HG03460 (cell line): ENCODE measurements at regions not wholly inside any gene's neighbourhood (a gene's known extent, or its start where the extent isn't known, plus 50 kb on each side); places are given as distances from the start of the nearest gene placed in this dataset.
"Not testable (repeated sequence)": the region's sequence is repeated elsewhere in the genome, so short reads cannot be mapped to it uniquely, and the experiment has no call there.

ENCODE experiments used
- ATAC-seq: cut with Tn5 transposase; IDR thresholded peaks from one replicate; pipeline ENCODE4 v1.9.1; 2021; ENCODE audit not compliant: unreplicated experiment

GRCh38 chr12:27133022-27133590, 50.7 kb upstream of the C12orf71 start:
- ATAC-seq = no peak

- no peak for ATAC-seq
Measured at GRCh38 chr12:27140478-27140969, 58.1 kb upstream of the C12orf71 start.

- no peak for ATAC-seq
Measured at GRCh38 chr12:27142101-27142721, 59.8 kb upstream of the C12orf71 start.

GRCh38 chr12:27143256-27144069, 61.1 kb upstream of the C12orf71 start:
- ATAC-seq = no peak

- ATAC-seq = peak; percentile 68
Measured at GRCh38 chr12:27145725-27146124, 63.3 kb upstream of the C12orf71 start.

- no peak for ATAC-seq
Measured at GRCh38 chr12:27148373-27148772, 66.0 kb upstream of the C12orf71 start.

- no peak for ATAC-seq
Measured at GRCh38 chr12:27148791-27149190, 66.4 kb upstream of the C12orf71 start.

GRCh38 chr12:27151479-27151878, 69.1 kb upstream of the C12orf71 start:
- ATAC-seq = no peak

GRCh38 chr12:27158297-27158696, 75.9 kb upstream of the C12orf71 start:
- ATAC-seq = no peak

GRCh38 chr12:27161458-27162228, 79.3 kb upstream of the C12orf71 start:
- peak; percentile 64 for ATAC-seq

- no peak for ATAC-seq
Measured at GRCh38 chr12:27162229-27162537, 79.8 kb upstream of the C12orf71 start.

GRCh38 chr12:27163048-27163715, 80.8 kb upstream of the C12orf71 start:
- no peak for ATAC-seq

- no peak for ATAC-seq
Measured at GRCh38 chr12:27163894-27164293, 80.2 kb upstream of the STK38L start.

- ATAC-seq = no peak
Measured at GRCh38 chr12:27164330-27165040, 79.6 kb upstream of the STK38L start.

- not testable (repeated sequence) for ATAC-seq
Measured at GRCh38 chr12:27165958-27166357, 78.1 kb upstream of the STK38L start.

- ATAC-seq = not testable (repeated sequence)
Measured at GRCh38 chr12:27171494-27171893, 72.6 kb upstream of the STK38L start.

GRCh38 chr12:27176765-27177164, 67.3 kb upstream of the STK38L start:
- no peak for ATAC-seq

GRCh38 chr12:27177706-27178105, 66.4 kb upstream of the STK38L start:
- ATAC-seq = no peak

- no peak for ATAC-seq
Measured at GRCh38 chr12:27178255-27178654, 65.8 kb upstream of the STK38L start.

GRCh38 chr12:27178723-27179399, 65.2 kb upstream of the STK38L start:
- no peak for ATAC-seq
